Mesendoderm (in vitro differentiated cells): ENCODE measurements at regions not wholly inside any gene's neighbourhood (a gene's known extent, or its start where the extent isn't known, plus 50 kb on each side); places are given as distances from the start of the nearest gene placed in this dataset.
A peak's percentile ranks its signal among the peaks of the same experiment; 100 is the strongest.

Experiments used
- DNase-seq: peaks from one replicate; pipeline ENCODE4 v3.0.0; 2013
- H2AK5ac ChIP-seq: 2 replicates; pipeline ENCODE4 v1.6.1; 2013; ENCODE audit warnings: low read length, inconsistent platforms
- H2BK120ac ChIP-seq: 2 replicates; pipeline ENCODE4 v1.6.1; 2013; ENCODE audit warnings: low read depth, mild to moderate bottlenecking, low read length, moderate library complexity, mixed read lengths
- H2BK15ac ChIP-seq: replicated peaks from 2 replicates; pipeline ENCODE4 v1.6.1; 2013; ENCODE audit warnings: low read depth, mild to moderate bottlenecking, moderate library complexity
- H2BK5ac ChIP-seq: 2 replicates; pipeline ENCODE4 v1.6.1; 2013; ENCODE audit warnings: low read length, inconsistent platforms
- H3K18ac ChIP-seq: 2 replicates; pipeline ENCODE4 v1.6.1; 2013; ENCODE audit warnings: mild to moderate bottlenecking, low read length, mixed read lengths
- H3K23ac ChIP-seq: one replicate; pipeline ENCODE4 v1.6.1; 2013; ENCODE audit warnings: low read length
- H3K27ac ChIP-seq: 2 replicates; pipeline ENCODE4 v1.5.1; 2013; ENCODE audit warnings: low read depth, mild to moderate bottlenecking, inconsistent platforms, low read length, moderate library complexity
- H3K27me3 ChIP-seq: 2 replicates; pipeline ENCODE4 v1.6.1; 2013; ENCODE audit warnings: low read length, control low read depth, mild to moderate bottlenecking, inconsistent platforms; ENCODE audit not compliant: insufficient read depth, poor library complexity
- H3K36me3 ChIP-seq: 2 replicates; pipeline ENCODE4 v1.6.1; 2013; ENCODE audit warnings: low read length, inconsistent platforms; ENCODE audit not compliant: control insufficient read depth, insufficient read depth
- H3K4ac ChIP-seq: one replicate; pipeline ENCODE4 v1.6.1; 2013; ENCODE audit warnings: low read depth, mild to moderate bottlenecking, low read length, moderate library complexity
- H3K4me1 ChIP-seq: 2 replicates; pipeline ENCODE4 v1.6.1; 2013; ENCODE audit warnings: low read depth, low read length, inconsistent platforms; ENCODE audit not compliant: control insufficient read depth
- H3K4me2 ChIP-seq: 2 replicates; pipeline ENCODE4 v1.6.1; 2013; ENCODE audit warnings: low read length
- H3K4me3 ChIP-seq: 2 replicates; pipeline ENCODE4 v1.5.1; 2013; ENCODE audit warnings: mild to moderate bottlenecking, low read length
- H3K56ac ChIP-seq: one replicate; pipeline ENCODE4 v1.6.1; 2013; ENCODE audit warnings: low read length
- H3K79me1 ChIP-seq: 2 replicates; pipeline ENCODE4 v1.6.1; 2013; ENCODE audit warnings: low read length, inconsistent platforms
- H3K79me2 ChIP-seq: 2 replicates; pipeline ENCODE4 v1.6.1; 2013; ENCODE audit warnings: mild to moderate bottlenecking, low read length; ENCODE audit not compliant: control insufficient read depth, insufficient read depth
- H3K9ac ChIP-seq: 2 replicates; pipeline ENCODE4 v1.6.1; 2013; ENCODE audit warnings: low read length, inconsistent platforms
- H4K5ac ChIP-seq: one replicate; pipeline ENCODE4 v1.6.1; 2013; ENCODE audit warnings: low read length
- H4K8ac ChIP-seq: one replicate; pipeline ENCODE4 v1.6.1; 2013; ENCODE audit warnings: low read depth, mild to moderate bottlenecking, control low read depth, low read length, moderate library complexity
- WGBS: extraction: QIAGEN DNeasy Blood & Tissue Kit; methylation state at CpG from one replicate; pipeline ENCODE4 v1.1.7; 2013; ENCODE audit warnings: low lambda C conversion rate, missing lambda C conversion rate; ENCODE audit not compliant: insufficient coverage; ENCODE audit errors: extremely low coverage; 5-methylcytosine and 5-hydroxymethylcytosine counted together

DNA sequence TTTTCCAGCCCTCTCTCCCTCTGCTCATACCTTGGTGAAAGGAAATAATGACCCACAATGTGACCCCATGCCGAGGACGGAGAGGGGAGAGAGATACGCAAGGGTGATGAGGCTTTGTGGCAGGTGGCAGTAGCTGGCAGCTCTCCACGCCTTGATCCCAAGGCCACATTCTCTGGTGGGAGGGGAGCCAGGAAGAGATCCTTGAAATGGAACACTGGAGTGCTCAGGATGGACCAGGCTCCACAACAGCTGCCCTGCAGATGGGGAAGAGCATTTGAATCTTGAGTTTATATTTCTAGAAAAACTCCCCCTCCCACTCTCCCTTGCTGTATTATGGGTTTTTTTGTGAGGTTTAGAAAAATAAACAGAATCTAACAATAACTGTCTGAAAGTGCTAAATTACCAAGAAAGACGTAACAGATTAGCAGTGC is 61.6 kb upstream of the CDON start:
- H3K4me1 ChIP-seq, result no peaks in the 10 kb centered on the region
- no peak overlapping the region for H2AK5ac ChIP-seq
- H3K9ac ChIP-seq, result no peak overlapping the region
- no peaks in the 10 kb centered on the region for H3K79me2 ChIP-seq
- no peak overlapping the region for H4K5ac ChIP-seq
- no peak overlapping the region for H3K27ac ChIP-seq
- no peak for DNase-seq
- no peak overlapping the region for H3K23ac ChIP-seq
- H3K4ac ChIP-seq, result no peak overlapping the region
- H3K56ac ChIP-seq, result no peak overlapping the region
- no peak overlapping the region for H3K4me3 ChIP-seq
- no peaks in the 10 kb centered on the region for H3K36me3 ChIP-seq
- H3K4me2 ChIP-seq, result no peak overlapping the region
- H2BK15ac ChIP-seq, result no peak overlapping the region
- H3K18ac ChIP-seq, result no peak overlapping the region
- no CpG with 5 or more reads among the region's 5 CpGs for WGBS
- H4K8ac ChIP-seq, result no peak overlapping the region
- H2BK5ac ChIP-seq, result no peak overlapping the region
- no peaks in the 10 kb centered on the region for H3K27me3 ChIP-seq
- H3K79me1 ChIP-seq, result no peaks in the 10 kb centered on the region
- no peak overlapping the region for H2BK120ac ChIP-seq

DNA sequence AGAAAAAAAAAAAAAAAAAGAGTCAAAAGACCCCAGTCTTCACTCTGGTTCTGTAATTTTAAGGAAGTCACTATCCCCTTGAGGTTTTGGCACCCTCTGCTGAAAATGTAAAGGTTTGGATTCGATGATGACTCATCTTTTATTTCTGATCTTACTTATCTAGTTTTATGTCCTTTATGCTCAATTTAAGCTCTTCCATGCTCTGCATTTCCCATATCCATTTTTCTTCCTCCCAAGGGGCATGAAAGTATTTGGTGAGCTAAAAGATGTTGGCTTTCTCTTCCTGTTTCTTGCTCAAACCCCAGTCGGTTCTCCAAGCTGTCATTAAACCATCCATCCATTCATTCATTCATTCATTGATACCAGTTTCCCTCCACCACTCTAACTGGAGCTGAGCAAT is 61.0 kb upstream of the CDON start:
- Histone ChIP-seq H3K79me1 (no peaks in the 10 kb centered on the region), H4K5ac (no peak overlapping the region), H2BK120ac (no peak overlapping the region), H3K4me2 (no peak overlapping the region), H3K4ac (no peak overlapping the region), H2BK5ac (no peak overlapping the region), H3K18ac (no peak overlapping the region), H3K4me1 (no peaks in the 10 kb centered on the region), H3K9ac (no peak overlapping the region), H3K4me3 (no peak overlapping the region), H3K23ac (no peak overlapping the region), H3K79me2 (no peaks in the 10 kb centered on the region), H3K36me3 (no peaks in the 10 kb centered on the region), H3K27ac (no peak overlapping the region), H2BK15ac (no peak overlapping the region), H4K8ac (no peak overlapping the region), H3K56ac (no peak overlapping the region), H3K27me3 (no peaks in the 10 kb centered on the region), H2AK5ac (no peak overlapping the region)
- no CpG with 5 or more reads among the region's 2 CpGs for WGBS
- no peak for DNase-seq

DNA sequence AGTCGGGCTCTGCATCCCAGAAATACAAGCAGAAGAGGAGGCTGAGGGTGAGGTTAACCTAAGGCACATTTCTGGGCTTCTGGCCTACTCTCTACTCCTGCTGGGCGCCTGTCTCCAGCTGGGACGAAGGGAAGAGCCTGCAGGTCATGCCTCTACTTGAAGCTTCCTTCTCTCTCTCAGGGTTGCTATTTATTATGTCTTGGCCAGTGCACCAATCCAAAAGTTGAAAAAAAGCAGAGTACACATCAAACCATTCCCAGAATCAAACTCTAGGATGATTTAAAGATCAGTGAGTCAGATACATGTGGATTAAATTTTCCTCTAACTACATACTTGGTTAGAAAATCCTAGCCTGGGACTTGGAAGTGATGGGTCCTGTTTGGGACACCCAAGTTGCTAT is 60.2 kb upstream of the CDON start:
- no peak for DNase-seq
- no peaks in the 10 kb centered on the region for H3K27me3 ChIP-seq
- no peaks in the 10 kb centered on the region for H3K79me1 ChIP-seq
- WGBS, result no CpG with 5 or more reads among the region's 3 CpGs
- H3K79me2 ChIP-seq, result no peaks in the 10 kb centered on the region
- H3K4me1 ChIP-seq, result no peaks in the 10 kb centered on the region
- no peaks in the 10 kb centered on the region for H3K36me3 ChIP-seq
- no peak overlapping the region for H3K9ac ChIP-seq
- no peak overlapping the region for H2AK5ac ChIP-seq
- no peak overlapping the region for H2BK5ac ChIP-seq
- H3K4me2 ChIP-seq, result no peak overlapping the region
- no peak overlapping the region for H4K8ac ChIP-seq
- no peak overlapping the region for H4K5ac ChIP-seq
- H3K56ac ChIP-seq, result no peak overlapping the region
- H3K27ac ChIP-seq, result no peak overlapping the region
- H3K23ac ChIP-seq, result no peak overlapping the region
- H3K4me3 ChIP-seq, result no peak overlapping the region
- no peak overlapping the region for H2BK15ac ChIP-seq
- H2BK120ac ChIP-seq, result no peak overlapping the region
- H3K18ac ChIP-seq, result no peak overlapping the region
- no peak overlapping the region for H3K4ac ChIP-seq

DNA sequence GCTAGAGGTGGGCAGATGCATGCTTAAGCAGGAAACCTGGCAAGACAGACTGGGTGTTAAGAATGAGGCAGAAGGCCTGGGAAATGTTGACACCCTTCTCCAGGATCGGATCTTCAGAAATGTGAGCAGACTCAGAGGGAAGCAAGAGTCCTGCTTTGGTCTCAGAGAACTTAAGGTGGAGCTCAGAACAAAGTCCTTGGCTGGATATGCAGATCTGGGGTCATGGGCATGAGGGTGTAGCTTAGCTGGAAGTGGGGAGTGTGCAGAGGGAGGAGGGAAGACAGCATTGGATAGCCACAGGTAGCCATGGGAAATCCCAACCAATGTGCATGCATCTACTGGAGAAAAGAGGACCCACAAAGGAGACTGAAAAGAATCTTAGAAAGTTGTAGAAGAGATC is 58.6 kb upstream of the CDON start:
- Histone ChIP-seq H3K23ac (no peak overlapping the region), H3K4me1 (no peaks in the 10 kb centered on the region), H3K27ac (no peak overlapping the region), H3K79me2 (no peaks in the 10 kb centered on the region), H3K36me3 (no peaks in the 10 kb centered on the region), H2AK5ac (no peak overlapping the region), H2BK120ac (no peak overlapping the region), H3K4ac (no peak overlapping the region), H4K5ac (no peak overlapping the region), H4K8ac (no peak overlapping the region), H3K27me3 (no peaks in the 10 kb centered on the region), H3K4me2 (no peak overlapping the region), H3K4me3 (no peak overlapping the region), H2BK15ac (no peak overlapping the region), H2BK5ac (no peak overlapping the region), H3K9ac (no peak overlapping the region), H3K79me1 (no peaks in the 10 kb centered on the region), H3K18ac (no peak overlapping the region), H3K56ac (no peak overlapping the region)
- no CpG with 5 or more reads among the region's 1 CpG for WGBS
- DNase-seq, result no peak

DNA sequence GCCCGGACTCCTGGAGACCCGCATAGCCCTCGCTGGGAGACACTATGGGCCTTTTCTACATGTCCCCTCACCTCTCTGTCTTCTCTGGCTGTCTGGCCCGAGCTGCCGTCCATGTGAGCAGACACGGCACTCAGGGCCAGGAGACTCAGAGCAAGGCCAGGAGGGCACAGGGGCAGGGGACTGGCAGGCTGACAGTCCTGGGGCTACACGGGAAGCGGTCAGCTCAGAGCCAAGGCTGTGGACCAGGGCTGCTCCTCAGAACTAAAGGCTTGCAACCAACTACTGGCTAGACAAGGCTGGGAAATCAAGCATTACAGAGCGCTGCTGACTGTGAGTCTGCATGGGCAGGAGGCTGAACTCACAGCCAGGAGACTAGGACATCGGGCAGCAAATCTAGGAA is 56.1 kb upstream of the CDON start:
- H2BK120ac ChIP-seq, result no peak overlapping the region
- no peak overlapping the region for H3K27ac ChIP-seq
- no peak overlapping the region for H2AK5ac ChIP-seq
- DNase-seq, result no peak
- no peak overlapping the region for H3K4me3 ChIP-seq
- no peak overlapping the region for H3K23ac ChIP-seq
- WGBS, result no CpG with 5 or more reads among the region's 10 CpGs
- no peak overlapping the region for H3K9ac ChIP-seq
- no peaks in the 10 kb centered on the region for H3K79me1 ChIP-seq
- no peak overlapping the region for H3K56ac ChIP-seq
- H3K4ac ChIP-seq, result no peak overlapping the region
- no peaks in the 10 kb centered on the region for H3K79me2 ChIP-seq
- H3K27me3 ChIP-seq, result no peaks in the 10 kb centered on the region
- H3K36me3 ChIP-seq, result no peaks in the 10 kb centered on the region
- no peak overlapping the region for H4K5ac ChIP-seq
- H4K8ac ChIP-seq, result no peak overlapping the region
- no peak overlapping the region for H2BK15ac ChIP-seq
- H3K18ac ChIP-seq, result no peak overlapping the region
- H2BK5ac ChIP-seq, result no peak overlapping the region
- H3K4me2 ChIP-seq, result no peak overlapping the region
- no peaks in the 10 kb centered on the region for H3K4me1 ChIP-seq

DNA sequence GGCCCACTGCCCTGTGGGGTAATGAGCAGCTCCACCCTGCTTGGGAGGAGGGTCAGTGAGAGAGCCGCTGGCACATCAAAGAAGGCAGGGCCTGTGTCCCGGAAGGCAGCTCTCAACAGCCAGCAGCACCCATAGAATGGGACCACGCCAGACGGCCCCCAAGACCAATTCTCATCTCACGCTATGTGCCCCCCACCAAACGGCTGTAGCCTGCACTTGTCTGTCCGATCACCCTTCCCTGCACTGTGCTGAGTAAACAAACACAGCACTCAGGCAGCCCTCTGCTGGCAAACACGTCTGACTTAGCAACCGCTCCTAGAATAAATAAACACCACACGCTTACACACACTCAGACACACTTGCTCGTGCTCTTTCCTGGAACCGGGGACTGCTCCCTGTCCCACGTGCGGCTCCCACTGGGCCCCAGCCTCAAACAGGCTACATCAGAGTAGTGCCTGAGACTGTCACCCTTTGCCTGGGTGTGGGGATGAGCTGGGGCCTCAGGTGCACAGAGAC is 53.2 kb upstream of the CDON start:
- Histone ChIP-seq H3K23ac (no peak overlapping the region), H3K27ac (no peak overlapping the region), H3K4me1 (peaks cover 2% of the 10 kb centered on the region), H3K27me3 (no peaks in the 10 kb centered on the region), H3K36me3 (no peaks in the 10 kb centered on the region), H3K79me1 (no peaks in the 10 kb centered on the region), H2BK15ac (no peak overlapping the region), H3K9ac (no peak overlapping the region), H3K79me2 (no peaks in the 10 kb centered on the region), H3K4me3 (no peak overlapping the region), H3K18ac (no peak overlapping the region), H2AK5ac (no peak overlapping the region), H3K4ac (no peak overlapping the region), H2BK5ac (no peak overlapping the region), H4K8ac (no peak overlapping the region), H4K5ac (no peak overlapping the region), H3K4me2 (no peak overlapping the region), H2BK120ac (no peak overlapping the region), H3K56ac (peak overlapping the region; percentile 17)
- DNase-seq, result peak; percentile 75
- WGBS, result no CpG with 5 or more reads among the region's 14 CpGs
